Endothelial cell of umbilical vein (primary cell): ENCODE measurements at regions not wholly inside any gene's neighbourhood (a gene's known extent, or its start where the extent isn't known, plus 50 kb on each side); places are given as distances from the start of the nearest gene placed in this dataset.

Source experiments
- BruUV-seq: library from RNA; stranded (reverse); fragments of 400-500 nt; replicated peaks from 2 replicates; lab custom pipeline; 2021; lab: Mats Ljungman, UMichigan
- CTCF ChIA-PET: fragments of 300-600, 350-600 bp; sonication (Branson Sonifier 250); formaldehyde crosslinking; loops from one replicate; lab custom pipeline; 2021; ENCODE audit warnings: antibody characterized with exemption, inconsistent platforms; lab: Charles Lee
- POLR2A ChIA-PET: fragments of 300-600, 350-600 bp; sonication (Branson Sonifier 250); formaldehyde crosslinking; loops from one replicate; lab custom pipeline; 2021; ENCODE audit warnings: antibody characterized with exemption, inconsistent platforms; lab: Charles Lee
- DNase-seq: peaks from one replicate; pipeline ENCODE4 v3.0.0-alpha.2; 2011; ENCODE audit warnings: low read depth, low spot score
- FAIRE-seq: peaks from 2 replicates; lab custom pipeline; 2011; peaks lifted over from hg19 to GRCh38; lab: Jason Lieb, UNC
- H2AFZ ChIP-seq: 2 replicates; pipeline ENCODE4 v1.6.0; 2012; ENCODE audit warnings: low read depth, low read length, control low read depth, inconsistent platforms
- H3K27ac ChIP-seq: 2 replicates; pipeline ENCODE4 v1.5.1; 2011; ENCODE audit warnings: low read depth, mild to moderate bottlenecking, control low read depth, low read length, moderate library complexity; ENCODE audit not compliant: insufficient read depth
- H3K27me3 ChIP-seq, 2 experiments: 2 replicates each; pipeline versions ENCODE4 v1.6.0 to v1.6.1; 2011; ENCODE audit warnings: low read length in 2 of 2, mixed read lengths in 1 of 2; ENCODE audit not compliant: control insufficient read depth in 2 of 2, insufficient read depth in 2 of 2
- H3K36me3 ChIP-seq, 2 experiments: 2 replicates in 1 of 2; 3 replicates in 1 of 2; pipeline ENCODE4 v1.5.1; 2011; ENCODE audit warnings: low read length in 2 of 2, mild to moderate bottlenecking in 1 of 2, moderate library complexity in 1 of 2; ENCODE audit not compliant: control insufficient read depth in 2 of 2, insufficient read depth in 2 of 2; ENCODE audit errors: extremely low read depth in 1 of 2
- H3K4me1 ChIP-seq: 3 replicates; pipeline ENCODE4 v1.5.1; 2011; ENCODE audit warnings: mild to moderate bottlenecking, low read length; ENCODE audit not compliant: control insufficient read depth, insufficient read depth; ENCODE audit errors: extremely low read depth
- H3K4me2 ChIP-seq: 2 replicates; pipeline ENCODE4 v1.6.1; 2011; ENCODE audit warnings: low read length, control low read depth, mixed read lengths; ENCODE audit not compliant: insufficient read depth
- H3K4me3 ChIP-seq, 3 experiments: fragments of 200-600 bp in 1 of 3; sonication (generic), shearing (Covaris generic) in 1 of 3; replicated peaks in 1 of 3; 2 replicates each; pipeline ENCODE4 v1.5.1; 2011 to 2016; ENCODE audit warnings: control low read depth in 3 of 3, low read length in 3 of 3, mild to moderate bottlenecking in 2 of 3, inconsistent platforms in 1 of 3, low read depth in 1 of 3, moderate library complexity in 1 of 3; ENCODE audit not compliant: insufficient read depth in 1 of 3
- H3K79me2 ChIP-seq: 2 replicates; pipeline ENCODE4 v1.6.0; 2012; ENCODE audit warnings: low read length, inconsistent platforms; ENCODE audit not compliant: control insufficient read depth, insufficient read depth
- H3K9ac ChIP-seq: replicated peaks from 2 replicates; pipeline ENCODE3; 2011; ENCODE audit warnings: low read length, control low read depth; ENCODE audit not compliant: insufficient read depth; ENCODE audit errors: extremely low read depth
- H3K9me1 ChIP-seq: replicated peaks from 3 replicates; pipeline ENCODE4 v1.6.0; 2011; ENCODE audit warnings: mild to moderate bottlenecking, low read length; ENCODE audit not compliant: control insufficient read depth, insufficient read depth; ENCODE audit errors: extremely low read depth
- H3K9me3 ChIP-seq: replicated peaks from 2 replicates; pipeline ENCODE4 v1.5.1; 2012; ENCODE audit warnings: low read length, inconsistent platforms; ENCODE audit not compliant: control insufficient read depth, insufficient read depth
- H4K20me1 ChIP-seq: replicated peaks from 2 replicates; pipeline ENCODE3; 2011; ENCODE audit warnings: mild to moderate bottlenecking, low read length; ENCODE audit not compliant: control insufficient read depth, insufficient read depth; ENCODE audit errors: extremely low read depth
- EZH2 ChIP-seq: IDR thresholded peaks from 2 replicates; pipeline ENCODE4 v1.6.1; 2012; ENCODE audit warnings: borderline replicate concordance, low read depth, mild to moderate bottlenecking, moderate library complexity, low read length, inconsistent platforms; ENCODE audit not compliant: severe bottlenecking
- FOS ChIP-seq: IDR thresholded peaks from 2 replicates; pipeline ENCODE4 v1.6.1; 2011; ENCODE audit warnings: mild to moderate bottlenecking, low read length, moderate library complexity, borderline replicate concordance; ENCODE audit not compliant: insufficient read depth
- GATA2 ChIP-seq: IDR thresholded peaks from 2 replicates; pipeline ENCODE4 v1.7.0; 2011; ENCODE audit warnings: low read depth, mild to moderate bottlenecking, moderate library complexity, mixed read lengths, low read length; ENCODE audit not compliant: insufficient read length, insufficient read depth
- JUN ChIP-seq: IDR thresholded peaks from 2 replicates; pipeline ENCODE4 v1.6.1; 2011; ENCODE audit warnings: borderline replicate concordance, low read depth; ENCODE audit not compliant: insufficient read length, insufficient read depth
- MYC ChIP-seq: IDR thresholded peaks from one replicate; pipeline ENCODE4 v1.6.1; 2011; ENCODE audit warnings: mild to moderate bottlenecking, low read depth, low read length
- POLR2A ChIP-seq: IDR thresholded peaks from 2 replicates; pipeline ENCODE4 v1.6.1; 2012; ENCODE audit warnings: low read depth, mild to moderate bottlenecking, control low read depth, low read length
- POLR2AphosphoS5 ChIP-seq: IDR thresholded peaks from 2 replicates; pipeline ENCODE4 v1.6.1; 2012; ENCODE audit warnings: low read depth, mild to moderate bottlenecking, control low read depth, low read length, moderate library complexity; ENCODE audit not compliant: insufficient read depth
- dilution Hi-C: fragments of 300-500 bp; cut with MboI; formaldehyde crosslinking; loops from one replicate; pipeline ENCODE4 v1.15.0; 2019; ENCODE audit warnings: low sequenced_read_pairs; ENCODE audit not compliant: extremely low pct_ligation_motif_present
- intact Hi-C: fragments of 100-400 bp; cut with micrococcal nuclease; formaldehyde crosslinking; loops from one replicate; pipeline ENCODE4 v1.10.0; 2022
- TF ChIP-seq, protein P1 (sequence below): IDR thresholded peaks from 2 replicates; pipeline ENCODE4 v1.6.1; 2011; ENCODE audit not compliant: insufficient read depth, insufficient read length
- TF ChIP-seq, protein P2 (sequence below), 2 donors: IDR thresholded peaks; 1 replicate in 1 of 2; 2 replicates in 1 of 2; pipeline ENCODE4 v1.5.1; 2011; ENCODE audit warnings: low read length in 2 of 2, mild to moderate bottlenecking in 2 of 2, moderate library complexity in 2 of 2, control low read depth in 1 of 2, inconsistent platforms in 1 of 2, low read depth in 1 of 2; ENCODE audit not compliant: insufficient read depth in 1 of 2; ENCODE audit errors: extremely low read depth in 1 of 2

DNA sequence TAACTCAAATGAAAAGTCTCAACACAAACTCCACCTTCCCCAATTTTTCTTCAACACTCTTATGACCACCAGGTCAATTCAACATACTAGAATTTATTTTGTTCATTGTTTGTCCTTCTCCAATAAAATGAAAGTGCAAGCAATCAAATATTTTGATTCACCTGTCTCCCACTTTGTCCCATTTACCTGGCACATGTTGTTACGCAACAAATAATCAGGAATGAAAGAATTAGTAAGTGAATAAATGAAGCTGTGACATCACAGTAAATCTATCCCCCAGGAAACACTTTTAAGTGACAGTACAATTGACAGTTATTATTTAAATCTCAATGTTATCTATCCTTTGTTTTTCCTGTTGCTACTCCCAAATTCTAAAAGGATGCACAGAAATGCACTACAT, 393.7 kb upstream of the OPRM1 start:
- Histone ChIP-seq H3K27me3 (no peaks in the 10 kb centered on the region), H3K36me3 (no peaks in the 10 kb centered on the region), H4K20me1 (no peaks in the 10 kb centered on the region), H3K9me3 (no peaks in the 10 kb centered on the region), H2AFZ (no peak overlapping the region), H3K27ac (no peak overlapping the region), H3K79me2 (no peaks in the 10 kb centered on the region), H3K4me1 (no peaks in the 10 kb centered on the region), H3K4me3 (no peak overlapping the region), H3K4me2 (no peak overlapping the region), H3K9me1 (no peaks in the 10 kb centered on the region), H3K9ac (no peak overlapping the region)
- CTCF ChIA-PET, result no interaction called here
- BruUV-seq, result no TSS peak
- FAIRE-seq (no peak), DNase-seq (no peak)
- TF ChIP-seq, protein P1, sequence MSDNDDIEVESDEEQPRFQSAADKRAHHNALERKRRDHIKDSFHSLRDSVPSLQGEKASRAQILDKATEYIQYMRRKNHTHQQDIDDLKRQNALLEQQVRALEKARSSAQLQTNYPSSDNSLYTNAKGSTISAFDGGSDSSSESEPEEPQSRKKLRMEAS, result no peak
- TF ChIP-seq EZH2 (no peak), POLR2AphosphoS5 (no peak), GATA2 (no peak), POLR2A (no peak), MYC (no peak), FOS (no peak), JUN (no peak)
- TF ChIP-seq, protein P2, sequence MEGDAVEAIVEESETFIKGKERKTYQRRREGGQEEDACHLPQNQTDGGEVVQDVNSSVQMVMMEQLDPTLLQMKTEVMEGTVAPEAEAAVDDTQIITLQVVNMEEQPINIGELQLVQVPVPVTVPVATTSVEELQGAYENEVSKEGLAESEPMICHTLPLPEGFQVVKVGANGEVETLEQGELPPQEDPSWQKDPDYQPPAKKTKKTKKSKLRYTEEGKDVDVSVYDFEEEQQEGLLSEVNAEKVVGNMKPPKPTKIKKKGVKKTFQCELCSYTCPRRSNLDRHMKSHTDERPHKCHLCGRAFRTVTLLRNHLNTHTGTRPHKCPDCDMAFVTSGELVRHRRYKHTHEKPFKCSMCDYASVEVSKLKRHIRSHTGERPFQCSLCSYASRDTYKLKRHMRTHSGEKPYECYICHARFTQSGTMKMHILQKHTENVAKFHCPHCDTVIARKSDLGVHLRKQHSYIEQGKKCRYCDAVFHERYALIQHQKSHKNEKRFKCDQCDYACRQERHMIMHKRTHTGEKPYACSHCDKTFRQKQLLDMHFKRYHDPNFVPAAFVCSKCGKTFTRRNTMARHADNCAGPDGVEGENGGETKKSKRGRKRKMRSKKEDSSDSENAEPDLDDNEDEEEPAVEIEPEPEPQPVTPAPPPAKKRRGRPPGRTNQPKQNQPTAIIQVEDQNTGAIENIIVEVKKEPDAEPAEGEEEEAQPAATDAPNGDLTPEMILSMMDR (IDR thresholded peaks at IDR 0.05; ENCODE audit: extremely low read depth in 1 of 2, insufficient read depth in 1 of 2, low read depth in 1 of 2, low read length in 2 of 2), result no peak
- intact Hi-C loops, result no loop called here
- POLR2A ChIA-PET, result no interaction called here
- dilution Hi-C loops, result no loop called here
